ENCODE measurements at regions not wholly inside any gene's neighbourhood (a gene's known extent, or its start where the extent isn't known, plus 50 kb on each side); places are given as distances from the start of the nearest gene placed in this dataset.

DNA sequence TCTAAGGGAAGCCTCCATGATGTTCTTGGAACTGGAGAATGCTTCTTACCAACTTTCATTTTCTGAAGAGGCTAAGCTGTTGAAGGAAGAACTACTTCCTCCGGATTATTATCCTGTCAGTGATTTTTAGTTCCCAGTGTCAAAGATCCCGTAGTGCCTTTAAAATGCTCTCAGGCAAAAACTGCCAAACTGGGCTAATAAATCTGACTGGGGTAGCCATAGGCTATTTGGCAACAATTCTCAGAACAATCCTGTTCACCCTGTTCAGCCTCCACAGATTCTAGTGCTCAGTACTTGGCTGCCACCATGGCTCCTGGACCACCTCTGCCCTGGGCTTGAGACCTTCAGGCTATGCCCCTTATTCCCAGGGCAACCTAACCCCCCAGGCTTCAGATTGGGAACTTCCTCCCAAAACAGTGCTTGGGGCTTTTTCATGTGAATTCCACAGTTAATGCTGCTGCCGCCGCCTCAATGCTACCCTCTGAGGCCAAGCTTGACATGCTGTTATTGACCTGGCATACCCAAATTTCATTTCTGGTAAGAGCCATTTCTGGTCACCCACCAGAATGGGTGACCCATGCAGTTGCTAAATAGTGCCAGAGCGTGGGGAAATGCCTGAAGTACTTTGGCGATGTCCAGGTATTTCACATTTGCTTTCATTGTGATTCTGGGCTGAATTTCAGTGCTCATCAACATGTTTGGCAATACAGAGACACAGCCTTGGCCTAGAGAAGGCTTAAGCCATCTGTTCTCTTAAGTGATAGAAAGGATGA is 110.0 kb upstream of the ARHGAP5 start:
- H3K79me2 ChIP-seq (ENCODE audit: control insufficient read depth, insufficient read depth, low read length): no peaks in the 10 kb centered on the region
- peak in 1 of 2 donors; percentile 8 for DNase-seq (ENCODE audit: low read depth in 2 of 2)
- H3K36me3 ChIP-seq (ENCODE audit: control insufficient read depth, insufficient read depth, low read length): no peaks in the 10 kb centered on the region

DNA sequence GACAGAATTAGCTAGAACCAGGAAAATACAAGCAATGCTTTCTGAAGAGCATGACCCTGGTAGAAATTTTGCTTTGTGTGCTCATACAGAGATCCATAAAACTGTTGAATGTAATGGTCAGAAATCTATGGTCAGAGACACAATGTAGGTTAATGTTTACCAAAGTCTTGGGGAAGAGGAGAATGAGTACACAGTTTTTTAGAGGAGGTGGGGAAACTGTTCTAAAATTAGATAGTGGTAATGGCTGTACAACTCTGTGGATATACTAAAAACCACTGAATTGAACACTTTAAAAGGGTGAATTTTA is 109.5 kb upstream of the ARHGAP5 start:
- H3K36me3 ChIP-seq (ENCODE audit: control insufficient read depth, insufficient read depth, low read length): no peaks in the 10 kb centered on the region
- H3K27ac ChIP-seq (ENCODE audit: insufficient read depth, low read length): no peak overlapping the region
- H3K79me2 ChIP-seq (ENCODE audit: control insufficient read depth, insufficient read depth, low read length): no peaks in the 10 kb centered on the region
- no peaks in the 10 kb centered on the region for H3K27me3 ChIP-seq (ENCODE audit: control insufficient read depth, insufficient read depth, low read length)
- DNase-seq (ENCODE audit: low read depth in 2 of 2): no peak
- no peaks in the 10 kb centered on the region for H3K4me1 ChIP-seq (ENCODE audit: control insufficient read depth, extremely low read depth, insufficient read depth, low read length)
- no peak overlapping the region for H2AFZ ChIP-seq (ENCODE audit: low read length)
- no peak overlapping the region for H3K4me2 ChIP-seq (ENCODE audit: extremely low read depth, insufficient read depth, low read length)
- H3K4me3 ChIP-seq (replicated peaks in 1 of 4; ENCODE audit: control extremely low read depth in 1 of 4, insufficient read depth in 1 of 4, low read depth in 3 of 4, low read length in 4 of 4): no peak overlapping the region
- no peaks in the 10 kb centered on the region for H3K9me3 ChIP-seq (ENCODE audit: control insufficient read depth, insufficient read depth, low read depth, low read length)
- no peak for TF ChIP-seq CTCF (conservative IDR thresholded peaks at IDR 0.05 in 1 of 2, IDR thresholded peaks at IDR 0.05 in 1 of 2; ENCODE audit: low read depth in 1 of 2, low read length in 2 of 2)
- no peak for TF ChIP-seq EZH2 (IDR thresholded peaks at IDR 0.05; ENCODE audit: low read length, missing control alignments)
- H4K20me1 ChIP-seq (ENCODE audit: control insufficient read depth, extremely low read depth, insufficient read depth, low read length): no peaks in the 10 kb centered on the region
- no peak overlapping the region for H3K9ac ChIP-seq (ENCODE audit: insufficient read depth, low read length)

More for the DNA sequence above, 110.0 kb upstream of the ARHGAP5 start:
- H3K9me3 ChIP-seq (ENCODE audit: control insufficient read depth, insufficient read depth, low read depth, low read length): no peaks in the 10 kb centered on the region
- H3K9ac ChIP-seq (ENCODE audit: insufficient read depth, low read length): no peak overlapping the region
- H3K27me3 ChIP-seq (ENCODE audit: control insufficient read depth, insufficient read depth, low read length): no peaks in the 10 kb centered on the region
- no peak overlapping the region for H3K4me3 ChIP-seq (replicated peaks in 1 of 4; ENCODE audit: control extremely low read depth in 1 of 4, insufficient read depth in 1 of 4, low read depth in 3 of 4, low read length in 4 of 4)
- H3K4me2 ChIP-seq (ENCODE audit: extremely low read depth, insufficient read depth, low read length): no peak overlapping the region
- no peak overlapping the region for H3K27ac ChIP-seq (ENCODE audit: insufficient read depth, low read length)
- no peaks in the 10 kb centered on the region for H4K20me1 ChIP-seq (ENCODE audit: control insufficient read depth, extremely low read depth, insufficient read depth, low read length)
- no peak for TF ChIP-seq EZH2 (IDR thresholded peaks at IDR 0.05; ENCODE audit: low read length, missing control alignments)
- no peak for TF ChIP-seq CTCF (conservative IDR thresholded peaks at IDR 0.05 in 1 of 2, IDR thresholded peaks at IDR 0.05 in 1 of 2; ENCODE audit: low read depth in 1 of 2, low read length in 2 of 2)
- no peaks in the 10 kb centered on the region for H3K4me1 ChIP-seq (ENCODE audit: control insufficient read depth, extremely low read depth, insufficient read depth, low read length)
- no peak overlapping the region for H2AFZ ChIP-seq (ENCODE audit: low read length)

DNA sequence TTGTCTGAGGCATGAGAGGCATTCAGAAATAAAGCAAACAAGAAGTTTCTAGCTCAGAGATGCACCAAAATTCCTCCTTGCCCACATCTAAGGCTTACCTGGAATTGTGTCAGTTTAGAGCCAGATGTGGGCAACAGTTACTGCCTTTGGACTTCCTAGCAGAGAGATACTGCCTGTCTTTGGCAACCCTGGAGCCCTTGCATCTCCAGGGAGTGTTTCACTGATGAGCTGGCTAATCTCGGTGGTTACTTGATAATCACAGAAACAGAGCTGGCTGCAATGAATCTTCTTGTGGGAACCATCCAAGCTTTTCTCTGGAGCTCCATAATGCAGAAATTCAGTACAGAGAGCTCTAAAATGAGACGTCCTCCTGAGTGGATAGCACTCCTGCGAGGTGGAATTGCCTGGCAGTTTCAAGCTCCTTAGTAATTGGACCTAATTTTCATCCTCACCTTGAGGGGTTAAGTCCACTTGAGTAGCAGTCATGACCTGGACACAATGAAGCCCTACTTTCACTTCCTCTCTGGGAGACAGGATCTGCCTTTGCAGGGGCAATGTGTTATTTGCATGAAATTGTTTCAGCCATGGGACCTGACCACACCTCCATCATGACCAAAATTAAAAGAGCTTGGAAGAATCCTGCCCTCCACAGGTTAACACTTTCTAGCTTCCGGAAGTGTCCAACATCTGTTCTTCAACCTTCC is 108.8 kb upstream of the ARHGAP5 start:
- peak in 1 of 2 donors; percentile 79 for DNase-seq (ENCODE audit: low read depth in 2 of 2)
- no peaks in the 10 kb centered on the region for H3K27me3 ChIP-seq (ENCODE audit: control insufficient read depth, insufficient read depth, low read length)
- H3K4me3 ChIP-seq (replicated peaks in 1 of 4; ENCODE audit: control extremely low read depth in 1 of 4, insufficient read depth in 1 of 4, low read depth in 3 of 4, low read length in 4 of 4): no peak overlapping the region
- no peak overlapping the region for H2AFZ ChIP-seq (ENCODE audit: low read length)
- no peaks in the 10 kb centered on the region for H3K79me2 ChIP-seq (ENCODE audit: control insufficient read depth, insufficient read depth, low read length)
- no peaks in the 10 kb centered on the region for H3K36me3 ChIP-seq (ENCODE audit: control insufficient read depth, insufficient read depth, low read length)
- no peak overlapping the region for H3K4me2 ChIP-seq (ENCODE audit: extremely low read depth, insufficient read depth, low read length)
- no peaks in the 10 kb centered on the region for H3K9me3 ChIP-seq (ENCODE audit: control insufficient read depth, insufficient read depth, low read depth, low read length)
- no peaks in the 10 kb centered on the region for H4K20me1 ChIP-seq (ENCODE audit: control insufficient read depth, extremely low read depth, insufficient read depth, low read length)
- H3K9ac ChIP-seq (ENCODE audit: insufficient read depth, low read length): no peak overlapping the region
- no peak for TF ChIP-seq EZH2 (IDR thresholded peaks at IDR 0.05; ENCODE audit: low read length, missing control alignments)
- TF ChIP-seq CTCF (conservative IDR thresholded peaks at IDR 0.05 in 1 of 2, IDR thresholded peaks at IDR 0.05 in 1 of 2; ENCODE audit: low read depth in 1 of 2, low read length in 2 of 2): no peak
- no peak overlapping the region for H3K27ac ChIP-seq (ENCODE audit: insufficient read depth, low read length)
- no peaks in the 10 kb centered on the region for H3K4me1 ChIP-seq (ENCODE audit: control insufficient read depth, extremely low read depth, insufficient read depth, low read length)

Measured in fibroblast of lung (primary cell).